ENCODE measurements at regions not wholly inside any gene's neighbourhood (a gene's known extent, or its start where the extent isn't known, plus 50 kb on each side); places are given as distances from the start of the nearest gene placed in this dataset.

- TF ChIP-seq, protein P1, sequence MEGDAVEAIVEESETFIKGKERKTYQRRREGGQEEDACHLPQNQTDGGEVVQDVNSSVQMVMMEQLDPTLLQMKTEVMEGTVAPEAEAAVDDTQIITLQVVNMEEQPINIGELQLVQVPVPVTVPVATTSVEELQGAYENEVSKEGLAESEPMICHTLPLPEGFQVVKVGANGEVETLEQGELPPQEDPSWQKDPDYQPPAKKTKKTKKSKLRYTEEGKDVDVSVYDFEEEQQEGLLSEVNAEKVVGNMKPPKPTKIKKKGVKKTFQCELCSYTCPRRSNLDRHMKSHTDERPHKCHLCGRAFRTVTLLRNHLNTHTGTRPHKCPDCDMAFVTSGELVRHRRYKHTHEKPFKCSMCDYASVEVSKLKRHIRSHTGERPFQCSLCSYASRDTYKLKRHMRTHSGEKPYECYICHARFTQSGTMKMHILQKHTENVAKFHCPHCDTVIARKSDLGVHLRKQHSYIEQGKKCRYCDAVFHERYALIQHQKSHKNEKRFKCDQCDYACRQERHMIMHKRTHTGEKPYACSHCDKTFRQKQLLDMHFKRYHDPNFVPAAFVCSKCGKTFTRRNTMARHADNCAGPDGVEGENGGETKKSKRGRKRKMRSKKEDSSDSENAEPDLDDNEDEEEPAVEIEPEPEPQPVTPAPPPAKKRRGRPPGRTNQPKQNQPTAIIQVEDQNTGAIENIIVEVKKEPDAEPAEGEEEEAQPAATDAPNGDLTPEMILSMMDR (IDR thresholded peaks at IDR 0.05) = peak; percentile 75 to 78 (median 78)
- TF ChIP-seq POLR2A (IDR thresholded peaks at IDR 0.05) = no peak
- no peak for TF ChIP-seq POLR2AphosphoS5 (IDR thresholded peaks at IDR 0.05; ENCODE audit: insufficient read depth in 1 of 2, low read depth in 1 of 2)
Measured at GRCh38 chr12:4037747-4038312, 164.6 kb upstream of the PARP11 start.
